CD8-positive, alpha-beta memory T cell (primary cell): ENCODE measurements at regions not wholly inside any gene's neighbourhood (a gene's known extent, or its start where the extent isn't known, plus 50 kb on each side); places are given as distances from the start of the nearest gene placed in this dataset.

Source experiments
- CTCF ChIA-PET: fragments of 350-600 bp; sonication (Branson Sonifier 250); formaldehyde crosslinking; loops from one replicate; lab custom pipeline; 2021; ENCODE audit warnings: antibody characterized with exemption; lab: Charles Lee
- POLR2A ChIA-PET: fragments of 350-600 bp; sonication (Branson Sonifier 250); formaldehyde crosslinking; loops from one replicate; lab custom pipeline; 2021; ENCODE audit warnings: antibody characterized with exemption; lab: Charles Lee
- DNase-seq, 5 donors: peaks; one replicate each; pipeline versions ENCODE4 v3.0.0 to v3.0.0-alpha.2; 2020 to 2022; ENCODE audit warnings: mixed read lengths in 1 of 5
- H3K27ac ChIP-seq: one replicate; pipeline ENCODE4 v1.7.0; 2013; ENCODE audit warnings: low read depth, mild to moderate bottlenecking, low read length, moderate library complexity
- H3K27me3 ChIP-seq: 2 replicates; pipeline ENCODE4 v1.7.0; 2013; ENCODE audit warnings: low read length, mild to moderate bottlenecking; ENCODE audit not compliant: insufficient read depth, poor library complexity, severe bottlenecking
- H3K36me3 ChIP-seq: 2 replicates; pipeline ENCODE4 v1.7.0; 2013; ENCODE audit warnings: mild to moderate bottlenecking, low read length, moderate library complexity; ENCODE audit not compliant: insufficient read depth
- H3K4me1 ChIP-seq: 2 replicates; pipeline ENCODE4 v1.7.0; 2013; ENCODE audit warnings: mild to moderate bottlenecking, low read length, moderate library complexity; ENCODE audit not compliant: insufficient read depth
- H3K4me3 ChIP-seq: 2 replicates; pipeline ENCODE4 v1.7.0; 2013; ENCODE audit warnings: mild to moderate bottlenecking, low read length
- H3K9me3 ChIP-seq: 2 replicates; pipeline ENCODE4 v1.7.0; 2013; ENCODE audit warnings: mild to moderate bottlenecking, low read length
- H3K27ac Mint-ChIP-seq, 8 donors: one replicate each; pipeline ENCODE4 v1.8.0; 2020 to 2021; ENCODE audit warnings: mixed read lengths in 8 of 8, mild to moderate bottlenecking in 6 of 8, inconsistent platforms in 3 of 8, moderate library complexity in 3 of 8
- H3K27me3 Mint-ChIP-seq, 2 donors: one replicate each; pipeline ENCODE4 v1.8.0; 2020 to 2021; ENCODE audit warnings: mixed read lengths in 2 of 2, mild to moderate bottlenecking in 1 of 2, moderate library complexity in 1 of 2
- H3K36me3 Mint-ChIP-seq, 3 donors: one replicate each; pipeline ENCODE4 v1.8.0; 2020 to 2021; ENCODE audit warnings: mixed read lengths in 3 of 3, inconsistent platforms in 1 of 3, mild to moderate bottlenecking in 1 of 3
- H3K4me1 Mint-ChIP-seq, 3 donors: one replicate each; pipeline ENCODE4 v1.8.0; 2020 to 2021; ENCODE audit warnings: mixed read lengths in 3 of 3, inconsistent platforms in 1 of 3, mild to moderate bottlenecking in 1 of 3
- H3K4me3 Mint-ChIP-seq, 7 donors: one replicate each; pipeline ENCODE4 v1.8.0; 2020 to 2021; ENCODE audit warnings: mixed read lengths in 7 of 7, mild to moderate bottlenecking in 6 of 7, moderate library complexity in 4 of 7, inconsistent platforms in 2 of 7
- H3K9me3 Mint-ChIP-seq, 5 donors: one replicate each; pipeline ENCODE4 v1.8.0; 2020 to 2022; ENCODE audit warnings: mixed read lengths in 5 of 5, mild to moderate bottlenecking in 3 of 5, moderate library complexity in 2 of 5, inconsistent platforms in 1 of 5

DNA sequence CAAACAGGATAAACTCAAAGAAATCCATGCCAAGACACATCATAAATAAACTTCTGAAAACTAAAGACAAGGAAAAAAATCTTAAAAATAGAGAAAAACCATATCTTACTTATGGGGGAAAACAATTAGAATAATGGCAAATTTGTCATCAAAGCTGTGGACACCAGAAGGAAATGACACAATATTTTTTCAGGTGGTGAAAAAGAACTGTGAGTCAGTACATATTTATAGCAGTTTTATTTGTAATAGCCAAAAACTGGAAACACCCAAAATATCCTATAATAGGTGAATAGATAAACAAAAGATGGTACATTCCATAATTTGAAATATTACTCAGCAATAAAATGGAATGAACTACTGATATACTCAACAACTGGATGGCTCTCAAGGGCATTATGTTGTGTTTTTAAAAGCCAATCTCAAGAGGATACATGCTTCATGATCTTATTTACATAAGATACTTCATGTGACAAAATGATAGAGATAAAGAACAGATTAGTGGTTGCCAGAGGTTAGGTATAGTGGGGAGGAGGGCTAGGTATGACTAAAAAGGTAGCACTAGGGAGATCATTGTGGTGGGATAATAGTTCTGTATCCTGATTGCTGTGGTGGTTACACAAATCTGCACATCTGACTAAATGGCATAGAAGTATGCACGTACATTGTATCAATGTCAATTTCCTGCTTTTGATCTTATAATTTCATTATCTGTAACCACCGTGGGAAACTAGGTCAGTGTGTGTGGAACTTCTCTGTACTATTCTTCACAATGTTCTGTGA, 191.9 kb downstream of the PPP1R2C start:
- H3K4me1 Mint-ChIP-seq, result peaks cover 9 to 15% (median 11%) of the 10 kb centered on the region in 3 donors
- H3K4me1 ChIP-seq, result no peaks in the 10 kb centered on the region
- H3K9me3 Mint-ChIP-seq, result peaks cover 0 to 13% (median 6%) of the 10 kb centered on the region in 5 donors
- CTCF ChIA-PET, result no interaction called here
- H3K36me3 ChIP-seq, result no peaks in the 10 kb centered on the region
- H3K9me3 ChIP-seq, result no peaks in the 10 kb centered on the region
- H3K36me3 Mint-ChIP-seq, result peaks cover 0 to 14% (median 1%) of the 10 kb centered on the region in 3 donors
- H3K4me3 ChIP-seq, result no peak overlapping the region
- peaks cover 0 to 8% of the 10 kb centered on the region in 2 donors for H3K27me3 Mint-ChIP-seq
- no peak overlapping the region for H3K27ac ChIP-seq
- DNase-seq, result peak in 1 of 5 donors; percentile 18
- H3K27ac Mint-ChIP-seq, result peak overlapping the region in 3 of 8 donors; percentile 2 to 60 (median 27)
- H3K4me3 Mint-ChIP-seq, result peak overlapping the region in 2 of 7 donors; percentile 6 to 44
- H3K27me3 ChIP-seq, result no peaks in the 10 kb centered on the region
- POLR2A ChIA-PET, result no interaction called here

DNA sequence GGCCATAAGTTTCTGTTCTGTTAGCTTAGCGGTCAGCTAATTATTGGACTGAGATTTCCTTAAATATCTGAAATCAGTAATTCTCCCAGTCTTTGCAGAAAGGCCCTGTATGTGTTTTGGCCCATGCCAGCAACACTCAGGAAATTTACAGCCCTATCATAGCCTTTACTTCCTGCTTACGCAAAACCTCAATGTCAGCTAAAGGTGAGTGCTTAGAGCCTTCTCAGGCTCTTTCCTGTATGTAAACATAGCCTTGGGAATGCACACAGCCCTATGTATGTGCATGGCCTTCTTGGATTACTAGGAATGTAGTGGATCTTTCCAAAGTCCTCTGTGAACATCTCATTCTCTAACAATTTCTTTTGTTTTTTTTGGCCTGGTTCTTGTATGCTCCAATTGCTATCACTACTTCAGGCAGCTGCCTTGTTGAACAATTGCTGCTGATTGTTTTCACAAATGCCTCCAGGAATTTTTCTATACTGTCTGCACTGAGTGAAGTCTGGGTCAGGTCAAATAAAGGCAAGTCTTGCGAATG, 200.0 kb downstream of the PPP1R2C start:
- peak overlapping the region in 1 of 7 donors; percentile 32 for H3K4me3 Mint-ChIP-seq
- H3K4me3 ChIP-seq, result no peak overlapping the region
- peak overlapping the region in 3 of 8 donors; percentile 7 to 82 (median 61) for H3K27ac Mint-ChIP-seq

DNA sequence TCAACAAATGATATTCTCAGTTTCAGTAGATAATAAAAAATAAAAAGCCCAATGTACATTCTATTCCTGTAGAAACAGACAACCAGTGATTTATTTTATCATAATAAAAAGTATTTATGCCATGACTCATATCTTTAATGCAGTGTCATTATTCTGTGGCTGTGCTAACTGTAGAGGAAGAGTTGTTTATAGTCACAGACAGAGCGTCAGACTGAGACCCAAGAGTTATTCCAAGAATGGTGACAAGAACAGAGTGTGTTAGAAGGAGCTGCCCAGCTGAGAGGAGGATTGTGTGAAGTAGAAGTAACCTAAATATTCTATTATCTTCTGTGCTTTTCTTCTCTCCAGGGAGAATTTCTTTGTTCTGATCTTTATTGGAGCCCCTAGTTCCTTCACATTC, 210.7 kb downstream of the PPP1R2C start:
- peaks cover 0 to 2% (median 0%) of the 10 kb centered on the region in 5 donors for H3K9me3 Mint-ChIP-seq
- Histone ChIP-seq H3K9me3 (no peaks in the 10 kb centered on the region), H3K4me3 (no peak overlapping the region), H3K4me1 (no peaks in the 10 kb centered on the region), H3K27ac (no peak overlapping the region), H3K27me3 (no peaks in the 10 kb centered on the region), H3K36me3 (no peaks in the 10 kb centered on the region)
- H3K27me3 Mint-ChIP-seq, result peaks cover 0 to 3% of the 10 kb centered on the region in 2 donors
- no peak overlapping the region for H3K27ac Mint-ChIP-seq
- ChIA-PET CTCF (no interaction called here), POLR2A (no interaction called here)
- peaks cover 2 to 13% (median 11%) of the 10 kb centered on the region in 3 donors for H3K4me1 Mint-ChIP-seq
- DNase-seq, result no peak
- H3K36me3 Mint-ChIP-seq, result no peaks in the 10 kb centered on the region
- H3K4me3 Mint-ChIP-seq, result no peak overlapping the region

More for the DNA sequence above, 200.0 kb downstream of the PPP1R2C start:
- Histone ChIP-seq H3K27ac (no peak overlapping the region), H3K9me3 (no peaks in the 10 kb centered on the region), H3K27me3 (no peaks in the 10 kb centered on the region), H3K36me3 (no peaks in the 10 kb centered on the region), H3K4me1 (peaks cover 6% of the 10 kb centered on the region)
- Mint-ChIP-seq H3K4me1 (peaks cover 9 to 14% (median 12%) of the 10 kb centered on the region in 3 donors), H3K36me3 (peaks cover 0 to 5% (median 3%) of the 10 kb centered on the region in 3 donors), H3K9me3 (no peaks in the 10 kb centered on the region), H3K27me3 (peaks cover 0 to 7% of the 10 kb centered on the region in 2 donors)
- DNase-seq, result peak in 1 of 5 donors; percentile 1
- ChIA-PET POLR2A (no interaction called here), CTCF (no interaction called here)

DNA sequence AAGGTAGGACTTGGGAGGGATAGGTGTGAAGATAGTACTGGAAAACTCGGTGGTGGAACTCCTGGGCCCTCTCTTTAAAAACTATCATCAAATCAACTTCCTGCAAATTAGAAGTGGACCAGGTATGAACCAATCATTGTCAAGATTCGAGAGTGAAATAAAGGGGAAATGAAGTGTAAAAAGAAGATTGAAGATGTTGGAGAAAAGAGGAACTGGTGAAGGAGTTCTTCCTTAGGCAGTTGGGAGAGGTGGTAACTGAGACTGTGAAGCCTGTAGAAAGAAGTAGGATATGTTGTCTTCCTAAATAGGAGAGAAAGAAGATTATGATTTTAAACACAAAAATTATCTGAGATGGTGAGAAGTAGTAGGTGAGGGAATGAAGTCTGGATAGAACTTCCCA, 212.2 kb downstream of the PPP1R2C start:
- CTCF ChIA-PET, result no interaction called here
- no peaks in the 10 kb centered on the region for H3K36me3 ChIP-seq
- H3K4me3 ChIP-seq, result no peak overlapping the region
- H3K9me3 ChIP-seq, result no peaks in the 10 kb centered on the region
- no peak overlapping the region for H3K4me3 Mint-ChIP-seq
- H3K9me3 Mint-ChIP-seq, result no peaks in the 10 kb centered on the region
- no peaks in the 10 kb centered on the region for H3K27me3 ChIP-seq
- no peaks in the 10 kb centered on the region for H3K4me1 ChIP-seq
- H3K36me3 Mint-ChIP-seq, result no peaks in the 10 kb centered on the region
- no peak overlapping the region for H3K27ac ChIP-seq
- H3K4me1 Mint-ChIP-seq, result peaks cover 2 to 12% (median 10%) of the 10 kb centered on the region in 3 donors
- POLR2A ChIA-PET, result no interaction called here
- no peak overlapping the region for H3K27ac Mint-ChIP-seq
- DNase-seq, result no peak
- no peaks in the 10 kb centered on the region for H3K27me3 Mint-ChIP-seq

DNA sequence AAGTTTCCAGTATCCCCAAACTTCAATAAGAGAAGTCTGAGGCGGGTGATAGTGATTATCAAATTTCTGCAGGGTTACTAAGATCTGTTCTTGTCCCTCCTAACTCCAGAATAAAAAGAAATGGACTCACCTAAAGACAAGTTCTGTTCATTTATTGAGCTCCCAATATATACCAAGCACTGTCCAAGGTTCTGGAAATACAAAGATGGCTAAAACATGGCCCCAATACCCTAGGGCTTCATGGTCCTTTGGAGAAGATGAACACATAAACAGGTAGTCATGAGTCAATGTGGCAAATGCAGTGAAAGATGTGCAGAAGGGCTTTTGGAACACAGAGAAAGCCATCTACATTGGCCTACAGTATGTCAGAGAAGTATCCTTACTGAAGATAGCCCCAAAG, 231.2 kb downstream of the PPP1R2C start:
- no peaks in the 10 kb centered on the region for H3K9me3 Mint-ChIP-seq
- no peaks in the 10 kb centered on the region for H3K36me3 ChIP-seq
- H3K4me3 ChIP-seq, result no peak overlapping the region
- H3K4me1 Mint-ChIP-seq, result peaks cover 0 to 5% (median 0%) of the 10 kb centered on the region in 3 donors
- no peaks in the 10 kb centered on the region for H3K4me1 ChIP-seq
- CTCF ChIA-PET, result no interaction called here
- no peak overlapping the region for H3K27ac Mint-ChIP-seq
- no peak overlapping the region for H3K4me3 Mint-ChIP-seq
- no peak overlapping the region for H3K27ac ChIP-seq
- peaks cover 0 to 13% (median 0%) of the 10 kb centered on the region in 3 donors for H3K36me3 Mint-ChIP-seq
- H3K9me3 ChIP-seq, result no peaks in the 10 kb centered on the region
- H3K27me3 ChIP-seq, result no peaks in the 10 kb centered on the region
- H3K27me3 Mint-ChIP-seq, result peaks cover 0 to 4% of the 10 kb centered on the region in 2 donors
- no peak for DNase-seq
- POLR2A ChIA-PET, result no interaction called here

DNA sequence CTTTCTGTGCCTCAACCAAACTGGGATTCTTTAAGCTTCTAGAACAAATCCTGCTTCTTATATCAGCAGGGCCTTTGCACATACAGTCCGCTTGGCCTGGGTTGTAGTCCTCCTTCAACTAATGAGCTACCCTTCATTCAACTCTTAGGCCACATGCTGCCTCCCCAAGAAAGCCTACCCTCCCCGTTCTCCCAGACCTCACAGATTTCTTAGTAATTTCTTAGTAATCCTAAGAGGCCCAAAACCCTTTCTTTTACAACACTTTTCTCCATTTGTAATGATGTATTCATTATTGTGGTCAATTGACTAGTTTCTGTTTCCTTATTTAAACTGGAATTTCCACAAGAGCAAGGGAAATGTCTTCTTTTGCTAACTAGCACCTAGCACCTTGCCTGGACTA, 233.1 kb downstream of the PPP1R2C start:
- Mint-ChIP-seq H3K9me3 (no peaks in the 10 kb centered on the region), H3K4me3 (no peak overlapping the region), H3K27ac (no peak overlapping the region), H3K36me3 (peaks cover 0 to 13% (median 0%) of the 10 kb centered on the region in 3 donors), H3K4me1 (no peaks in the 10 kb centered on the region), H3K27me3 (peaks cover 0 to 4% of the 10 kb centered on the region in 2 donors)
- Histone ChIP-seq H3K27ac (no peak overlapping the region), H3K36me3 (no peaks in the 10 kb centered on the region), H3K4me3 (no peak overlapping the region), H3K9me3 (no peaks in the 10 kb centered on the region), H3K27me3 (no peaks in the 10 kb centered on the region), H3K4me1 (no peaks in the 10 kb centered on the region)
- ChIA-PET CTCF (no interaction called here), POLR2A (no interaction called here)
- DNase-seq, result no peak

DNA sequence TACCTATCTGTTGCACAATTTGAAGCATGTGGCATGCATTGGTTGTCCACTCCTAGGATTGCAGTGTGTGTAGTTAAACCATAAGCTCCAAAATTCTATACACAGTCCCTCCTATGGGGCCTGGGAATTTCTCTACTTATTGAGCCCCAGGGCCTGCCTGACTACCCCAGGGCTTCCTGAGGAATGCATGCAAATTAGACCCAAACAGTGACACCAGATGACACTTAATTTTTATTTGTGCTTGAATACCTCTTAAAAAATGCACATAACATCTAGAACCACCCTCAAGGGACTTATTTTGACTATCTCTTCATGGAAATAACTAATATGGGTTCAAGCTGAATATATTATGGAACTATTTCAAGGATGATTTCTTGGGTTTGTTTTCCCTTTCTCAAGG, 236.4 kb downstream of the PPP1R2C start:
- H3K9me3 ChIP-seq, result no peaks in the 10 kb centered on the region
- H3K4me3 Mint-ChIP-seq, result no peak overlapping the region
- DNase-seq, result no peak
- H3K27ac Mint-ChIP-seq, result no peak overlapping the region
- peaks cover 0 to 7% (median 0%) of the 10 kb centered on the region in 3 donors for H3K36me3 Mint-ChIP-seq
- H3K4me1 ChIP-seq, result no peaks in the 10 kb centered on the region
- H3K9me3 Mint-ChIP-seq, result no peaks in the 10 kb centered on the region
- no peaks in the 10 kb centered on the region for H3K36me3 ChIP-seq
- H3K27me3 Mint-ChIP-seq, result peaks cover 0 to 1% of the 10 kb centered on the region in 2 donors
- ChIA-PET CTCF (no interaction called here), POLR2A (no interaction called here)
- no peak overlapping the region for H3K27ac ChIP-seq
- no peaks in the 10 kb centered on the region for H3K27me3 ChIP-seq
- H3K4me1 Mint-ChIP-seq, result peaks cover 11 to 16% (median 15%) of the 10 kb centered on the region in 3 donors
- H3K4me3 ChIP-seq, result no peak overlapping the region

DNA sequence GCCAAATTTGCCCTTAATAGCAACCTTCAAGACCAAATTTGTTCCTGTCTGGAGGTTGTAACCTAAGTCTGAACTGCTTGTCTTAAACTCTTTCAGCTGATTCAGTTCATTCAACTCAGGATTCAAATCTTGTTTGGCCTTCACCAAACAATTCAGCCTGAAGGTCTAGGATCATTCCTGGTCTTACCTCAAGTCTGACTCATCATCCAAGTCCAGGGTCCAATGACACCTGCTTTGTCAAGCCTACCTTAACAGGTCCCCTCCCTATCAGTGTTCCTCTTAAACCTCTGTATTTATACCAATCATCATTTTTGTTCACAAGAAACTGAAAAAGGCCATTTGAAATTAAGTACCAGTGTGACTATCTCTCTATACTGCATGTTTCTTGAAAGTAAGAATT, 237.8 kb downstream of the PPP1R2C start:
- DNase-seq, result no peak
- Mint-ChIP-seq H3K27me3 (peaks cover 0 to 1% of the 10 kb centered on the region in 2 donors), H3K9me3 (no peaks in the 10 kb centered on the region), H3K36me3 (peaks cover 0 to 7% (median 0%) of the 10 kb centered on the region in 3 donors), H3K4me3 (no peak overlapping the region), H3K27ac (no peak overlapping the region), H3K4me1 (peaks cover 16 to 21% (median 21%) of the 10 kb centered on the region in 3 donors)
- Histone ChIP-seq H3K4me1 (no peaks in the 10 kb centered on the region), H3K27ac (no peak overlapping the region), H3K9me3 (no peaks in the 10 kb centered on the region), H3K36me3 (no peaks in the 10 kb centered on the region), H3K4me3 (no peak overlapping the region), H3K27me3 (no peaks in the 10 kb centered on the region)
- ChIA-PET CTCF (no interaction called here), POLR2A (no interaction called here)
